Testis (tissue), 2 donors: ENCODE measurements at regions not wholly inside any gene's neighbourhood (a gene's known extent, or its start where the extent isn't known, plus 50 kb on each side); places are given as distances from the start of the nearest gene placed in this dataset.

Experiments used
- POLR2A ChIP-seq: fragments of 450-650 bp; IDR thresholded peaks from one replicate; pipeline ENCODE4 v1.6.1; 2017; ENCODE audit warnings: antibody characterized with exemption, mild to moderate bottlenecking, moderate library complexity
- TF ChIP-seq, protein P1 (sequence below), 3 experiments: fragments of 450-650 bp in 2 of 3; fragments of 200-600 bp in 1 of 3; sonication (generic) in 1 of 3; IDR thresholded peaks; one replicate each; pipeline ENCODE4 v1.5.1; 2016 to 2019; ENCODE audit warnings: antibody characterized with exemption in 3 of 3, mild to moderate bottlenecking in 2 of 3, moderate library complexity in 1 of 3

DNA sequence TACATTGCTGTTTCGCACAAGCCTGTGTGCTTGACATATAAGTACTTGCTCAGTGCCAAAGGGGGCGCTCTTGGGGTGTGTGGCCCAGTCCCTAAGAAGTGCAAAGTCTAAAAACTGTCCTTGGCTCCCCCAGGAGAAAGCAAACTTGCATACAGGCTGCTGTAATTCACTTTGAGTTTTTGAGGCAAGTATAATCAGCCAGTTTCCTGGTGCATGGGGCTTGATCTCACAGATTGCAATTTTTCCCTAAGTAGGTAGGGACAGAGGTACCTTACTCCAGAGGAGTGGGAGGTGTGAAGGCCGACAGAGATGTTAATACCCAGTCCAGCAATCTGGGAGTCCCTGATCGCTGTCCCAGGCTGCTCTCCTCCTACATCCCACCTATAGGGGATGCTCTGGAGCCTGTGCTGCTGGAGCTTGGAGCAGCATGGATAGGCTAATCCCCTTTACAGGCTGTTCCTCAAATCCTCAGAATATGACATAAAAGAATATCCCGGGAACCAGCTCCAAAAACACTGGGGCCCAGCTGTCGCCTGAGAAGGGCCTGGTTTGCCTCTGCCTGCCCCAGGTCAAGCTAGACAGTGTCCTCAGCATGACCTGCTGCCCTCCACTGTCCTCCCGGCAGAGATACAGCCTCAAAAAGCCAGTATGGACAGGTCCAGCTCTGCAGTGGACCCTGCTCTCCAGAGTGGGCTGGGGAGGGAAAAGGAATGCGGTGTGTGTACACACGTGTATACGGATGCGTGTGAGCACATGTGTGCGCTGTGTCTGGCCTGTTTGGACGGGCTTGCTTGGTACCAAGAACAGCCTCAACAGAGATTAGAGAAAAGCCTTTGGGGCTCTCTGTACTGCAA, 136.5 kb upstream of the HAAO start:
- TF ChIP-seq, protein P1, sequence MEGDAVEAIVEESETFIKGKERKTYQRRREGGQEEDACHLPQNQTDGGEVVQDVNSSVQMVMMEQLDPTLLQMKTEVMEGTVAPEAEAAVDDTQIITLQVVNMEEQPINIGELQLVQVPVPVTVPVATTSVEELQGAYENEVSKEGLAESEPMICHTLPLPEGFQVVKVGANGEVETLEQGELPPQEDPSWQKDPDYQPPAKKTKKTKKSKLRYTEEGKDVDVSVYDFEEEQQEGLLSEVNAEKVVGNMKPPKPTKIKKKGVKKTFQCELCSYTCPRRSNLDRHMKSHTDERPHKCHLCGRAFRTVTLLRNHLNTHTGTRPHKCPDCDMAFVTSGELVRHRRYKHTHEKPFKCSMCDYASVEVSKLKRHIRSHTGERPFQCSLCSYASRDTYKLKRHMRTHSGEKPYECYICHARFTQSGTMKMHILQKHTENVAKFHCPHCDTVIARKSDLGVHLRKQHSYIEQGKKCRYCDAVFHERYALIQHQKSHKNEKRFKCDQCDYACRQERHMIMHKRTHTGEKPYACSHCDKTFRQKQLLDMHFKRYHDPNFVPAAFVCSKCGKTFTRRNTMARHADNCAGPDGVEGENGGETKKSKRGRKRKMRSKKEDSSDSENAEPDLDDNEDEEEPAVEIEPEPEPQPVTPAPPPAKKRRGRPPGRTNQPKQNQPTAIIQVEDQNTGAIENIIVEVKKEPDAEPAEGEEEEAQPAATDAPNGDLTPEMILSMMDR (IDR thresholded peaks at IDR 0.05): peak in 1 of 3 experiments; percentile 24
- TF ChIP-seq POLR2A: no peak
